Esophagus squamous epithelium (tissue), 5 donors: ENCODE measurements at regions not wholly inside any gene's neighbourhood (a gene's known extent, or its start where the extent isn't known, plus 50 kb on each side); places are given as distances from the start of the nearest gene placed in this dataset.

Source experiments
- DNase-seq: peaks from one replicate; lab custom pipeline; 2025; lab: John Stamatoyannopoulos, UW
- H3K27ac ChIP-seq, 4 donors: fragments of 200-600 bp; sonication (generic); one replicate each; pipeline ENCODE4 v1.5.1; 2016 to 2019; ENCODE audit warnings: mild to moderate bottlenecking in 1 of 4
- H3K27me3 ChIP-seq, 4 donors: fragments of 200-600 bp; sonication (generic); 1 replicate in 3 of 4; 2 replicates in 1 of 4; pipeline versions ENCODE4 v1.5.1 to v1.6.0; 2017 to 2021; ENCODE audit warnings: antibody characterized with exemption in 1 of 4
- H3K36me3 ChIP-seq, 3 donors: fragments of 200-600 bp; sonication (generic); one replicate each; pipeline ENCODE4 v1.5.1; 2016 to 2019
- H3K4me1 ChIP-seq, 3 donors: fragments of 200-600 bp; sonication (generic); one replicate each; pipeline ENCODE4 v1.5.1; 2017 to 2019
- H3K4me3 ChIP-seq, 4 donors: fragments of 200-600 bp; sonication (generic); 1 replicate in 3 of 4; 2 replicates in 1 of 4; pipeline ENCODE4 v1.5.1; 2016 to 2019; ENCODE audit warnings: mild to moderate bottlenecking in 2 of 4, moderate library complexity in 1 of 4
- H3K9me3 ChIP-seq, 3 donors: fragments of 200-600 bp; sonication (generic); one replicate each; pipeline ENCODE4 v1.5.1; 2016 to 2019
- POLR2A ChIP-seq, 4 donors: fragments of 450-650 bp; IDR thresholded peaks; one replicate each; pipeline ENCODE4 v1.6.1; 2017; ENCODE audit warnings: antibody characterized with exemption in 4 of 4, mild to moderate bottlenecking in 4 of 4, moderate library complexity in 3 of 4
- WGBS, 2 donors: methylation state at CpG; one replicate each; pipeline ENCODE4 v1.1.5; 2018; 5-methylcytosine and 5-hydroxymethylcytosine counted together
- intact Hi-C: fragments of 100-400 bp; cut with DNase I; formaldehyde crosslinking; loops from one replicate; pipeline ENCODE4 v1.15.0; 2022
- TF ChIP-seq, protein P1 (sequence below), 6 experiments: fragments of 450-650 bp in 4 of 6; fragments of 200-600 bp in 2 of 6; sonication (generic) in 2 of 6; IDR thresholded peaks; one replicate each; pipeline ENCODE4 v1.5.1; 2016 to 2019; ENCODE audit warnings: antibody characterized with exemption in 6 of 6, mild to moderate bottlenecking in 4 of 6, moderate library complexity in 4 of 6
- donor health status: DM: yes; HTN: yes; CAD: no.

DNA sequence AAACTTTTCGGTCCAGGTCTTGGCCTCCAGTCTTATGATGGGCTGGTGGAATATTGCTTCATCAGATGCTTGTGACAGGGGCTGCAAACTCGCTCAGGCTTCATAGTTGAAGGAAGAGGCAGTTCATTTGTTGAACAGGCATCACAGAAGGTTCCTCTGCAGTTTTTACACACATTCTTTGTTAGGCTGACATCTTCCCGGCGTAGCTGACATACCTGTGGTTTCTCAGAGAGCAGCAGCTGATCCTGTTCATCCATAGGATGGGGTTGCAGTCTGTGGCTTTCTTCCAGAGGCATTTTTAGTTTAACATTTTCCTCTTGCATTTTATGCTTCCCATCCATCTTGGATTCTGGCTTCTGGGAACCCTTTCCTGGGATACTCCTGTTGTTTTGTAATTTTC lies 1255.2 kb downstream of the EFNA5 start:
- intact Hi-C loops = no loop called here
- TF ChIP-seq, protein P1, sequence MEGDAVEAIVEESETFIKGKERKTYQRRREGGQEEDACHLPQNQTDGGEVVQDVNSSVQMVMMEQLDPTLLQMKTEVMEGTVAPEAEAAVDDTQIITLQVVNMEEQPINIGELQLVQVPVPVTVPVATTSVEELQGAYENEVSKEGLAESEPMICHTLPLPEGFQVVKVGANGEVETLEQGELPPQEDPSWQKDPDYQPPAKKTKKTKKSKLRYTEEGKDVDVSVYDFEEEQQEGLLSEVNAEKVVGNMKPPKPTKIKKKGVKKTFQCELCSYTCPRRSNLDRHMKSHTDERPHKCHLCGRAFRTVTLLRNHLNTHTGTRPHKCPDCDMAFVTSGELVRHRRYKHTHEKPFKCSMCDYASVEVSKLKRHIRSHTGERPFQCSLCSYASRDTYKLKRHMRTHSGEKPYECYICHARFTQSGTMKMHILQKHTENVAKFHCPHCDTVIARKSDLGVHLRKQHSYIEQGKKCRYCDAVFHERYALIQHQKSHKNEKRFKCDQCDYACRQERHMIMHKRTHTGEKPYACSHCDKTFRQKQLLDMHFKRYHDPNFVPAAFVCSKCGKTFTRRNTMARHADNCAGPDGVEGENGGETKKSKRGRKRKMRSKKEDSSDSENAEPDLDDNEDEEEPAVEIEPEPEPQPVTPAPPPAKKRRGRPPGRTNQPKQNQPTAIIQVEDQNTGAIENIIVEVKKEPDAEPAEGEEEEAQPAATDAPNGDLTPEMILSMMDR (IDR thresholded peaks at IDR 0.05) = no peak
- no peak for TF ChIP-seq POLR2A (IDR thresholded peaks at IDR 0.05)
- WGBS, 2 donors = 62 to 100% methylated on average over 1 to 4 of the region's 4 CpGs
- Histone ChIP-seq H3K4me3 (no peak overlapping the region), H3K4me1 (no peaks in the 10 kb centered on the region), H3K27ac (no peak overlapping the region), H3K9me3 (no peaks in the 10 kb centered on the region), H3K36me3 (no peaks in the 10 kb centered on the region), H3K27me3 (no peaks in the 10 kb centered on the region)
- no peak for DNase-seq

DNA sequence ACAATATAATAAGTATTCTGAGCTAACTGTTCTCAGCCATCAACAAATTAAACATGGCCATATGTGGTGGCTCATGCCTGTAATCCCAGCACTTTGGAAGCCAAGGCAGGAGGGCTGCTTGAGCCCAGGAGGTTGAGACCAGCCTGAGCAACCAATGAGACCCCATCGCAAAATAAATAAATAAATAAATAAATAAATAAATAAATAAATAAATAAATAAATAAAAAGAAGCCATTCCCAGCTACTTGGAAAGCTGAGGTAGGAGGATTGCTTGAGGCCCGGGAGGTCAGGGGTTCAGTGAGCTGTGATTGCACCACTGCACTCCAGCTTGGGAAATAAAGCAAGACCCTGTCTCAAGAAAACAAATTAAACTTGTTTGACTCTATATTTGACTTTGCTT lies 1256.4 kb downstream of the EFNA5 start:
- no peaks in the 10 kb centered on the region for H3K27me3 ChIP-seq
- no peaks in the 10 kb centered on the region for H3K4me1 ChIP-seq
- H3K9me3 ChIP-seq = no peaks in the 10 kb centered on the region
- WGBS, 2 donors = 72 to 87% methylated on average over 2 of the region's 2 CpGs
- H3K27ac ChIP-seq = no peak overlapping the region
- H3K36me3 ChIP-seq = no peaks in the 10 kb centered on the region
- no peak overlapping the region for H3K4me3 ChIP-seq
- no peak for DNase-seq
- intact Hi-C loops = no loop called here
- TF ChIP-seq POLR2A (IDR thresholded peaks at IDR 0.05) = no peak
- TF ChIP-seq, protein P1 (IDR thresholded peaks at IDR 0.05) = no peak

DNA sequence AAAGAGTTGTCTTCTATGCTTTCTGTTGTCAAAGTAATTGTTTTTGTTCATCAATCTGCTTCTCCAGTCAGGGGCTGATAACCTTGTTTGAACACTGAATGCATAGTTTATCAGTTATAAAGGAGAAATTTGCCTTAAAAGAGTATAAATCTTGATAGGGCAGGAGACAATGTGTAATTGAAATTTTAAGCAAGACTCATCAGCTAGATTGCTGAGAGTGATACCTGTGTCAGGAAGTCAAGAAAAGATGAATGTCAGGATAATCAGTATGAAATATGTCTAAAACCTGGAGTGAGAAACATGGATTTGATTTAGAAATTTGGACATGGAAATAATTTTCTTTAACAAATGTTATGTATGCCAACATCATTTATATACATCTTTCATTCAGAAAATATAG lies 1258.1 kb downstream of the EFNA5 start:
- DNase-seq = no peak
- no peaks in the 10 kb centered on the region for H3K4me1 ChIP-seq
- TF ChIP-seq POLR2A (IDR thresholded peaks at IDR 0.05) = no peak
- TF ChIP-seq, protein P1 (IDR thresholded peaks at IDR 0.05) = no peak
- intact Hi-C loops = no loop called here
- H3K27me3 ChIP-seq = no peaks in the 10 kb centered on the region
- no peak overlapping the region for H3K4me3 ChIP-seq
- H3K36me3 ChIP-seq = no peaks in the 10 kb centered on the region
- H3K27ac ChIP-seq = no peak overlapping the region
- H3K9me3 ChIP-seq = no peaks in the 10 kb centered on the region

- no peak overlapping the region for H3K4me3 ChIP-seq
- H3K27ac ChIP-seq = no peak overlapping the region
- intact Hi-C loops = no loop called here
- no peaks in the 10 kb centered on the region for H3K36me3 ChIP-seq
- TF ChIP-seq, protein P1 (IDR thresholded peaks at IDR 0.05) = no peak
- TF ChIP-seq POLR2A (IDR thresholded peaks at IDR 0.05) = no peak
- H3K27me3 ChIP-seq = no peaks in the 10 kb centered on the region
- WGBS, 2 donors = 36 to 63% methylated on average over 2 of the region's 2 CpGs
- no peak for DNase-seq
- no peaks in the 10 kb centered on the region for H3K4me1 ChIP-seq
- no peaks in the 10 kb centered on the region for H3K9me3 ChIP-seq
These were observed 1262.2 kb downstream of the EFNA5 start for GRCh38 chr5:106408570-106408969.

GRCh38 chr5:106408141-106408540 lies 1262.6 kb downstream of the EFNA5 start:
- DNase-seq = no peak
- H3K27ac ChIP-seq = no peak overlapping the region
- TF ChIP-seq, protein P1 (IDR thresholded peaks at IDR 0.05) = no peak
- TF ChIP-seq POLR2A (IDR thresholded peaks at IDR 0.05) = no peak
- no peaks in the 10 kb centered on the region for H3K9me3 ChIP-seq
- H3K4me1 ChIP-seq = no peaks in the 10 kb centered on the region
- H3K4me3 ChIP-seq = no peak overlapping the region
- WGBS, 2 donors = 61 to 68% methylated on average over 1 of the region's 1 CpG
- H3K36me3 ChIP-seq = no peaks in the 10 kb centered on the region
- no peaks in the 10 kb centered on the region for H3K27me3 ChIP-seq
- intact Hi-C loops = no loop called here
